Epithelial cell of proximal tubule (primary cell): ENCODE measurements at regions not wholly inside any gene's neighbourhood (a gene's known extent, or its start where the extent isn't known, plus 50 kb on each side); places are given as distances from the start of the nearest gene placed in this dataset.

Source experiments
- DNase-seq: peaks from one replicate; pipeline ENCODE4 v3.0.0-alpha.2; 2011; ENCODE audit warnings: low read depth
- H3K4me3 ChIP-seq: 2 replicates; pipeline ENCODE4 v1.5.1; 2011; ENCODE audit warnings: low read depth, mild to moderate bottlenecking, low read length
- TF ChIP-seq, protein P1 (sequence below): conservative IDR thresholded peaks from 2 replicates; pipeline ENCODE4 v1.5.1; 2012; ENCODE audit warnings: low read depth, mild to moderate bottlenecking, low read length

- no peak overlapping the region for H3K4me3 ChIP-seq
- TF ChIP-seq, protein P1, sequence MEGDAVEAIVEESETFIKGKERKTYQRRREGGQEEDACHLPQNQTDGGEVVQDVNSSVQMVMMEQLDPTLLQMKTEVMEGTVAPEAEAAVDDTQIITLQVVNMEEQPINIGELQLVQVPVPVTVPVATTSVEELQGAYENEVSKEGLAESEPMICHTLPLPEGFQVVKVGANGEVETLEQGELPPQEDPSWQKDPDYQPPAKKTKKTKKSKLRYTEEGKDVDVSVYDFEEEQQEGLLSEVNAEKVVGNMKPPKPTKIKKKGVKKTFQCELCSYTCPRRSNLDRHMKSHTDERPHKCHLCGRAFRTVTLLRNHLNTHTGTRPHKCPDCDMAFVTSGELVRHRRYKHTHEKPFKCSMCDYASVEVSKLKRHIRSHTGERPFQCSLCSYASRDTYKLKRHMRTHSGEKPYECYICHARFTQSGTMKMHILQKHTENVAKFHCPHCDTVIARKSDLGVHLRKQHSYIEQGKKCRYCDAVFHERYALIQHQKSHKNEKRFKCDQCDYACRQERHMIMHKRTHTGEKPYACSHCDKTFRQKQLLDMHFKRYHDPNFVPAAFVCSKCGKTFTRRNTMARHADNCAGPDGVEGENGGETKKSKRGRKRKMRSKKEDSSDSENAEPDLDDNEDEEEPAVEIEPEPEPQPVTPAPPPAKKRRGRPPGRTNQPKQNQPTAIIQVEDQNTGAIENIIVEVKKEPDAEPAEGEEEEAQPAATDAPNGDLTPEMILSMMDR = no peak
- DNase-seq = no peak
Observed at GRCh38 chr5:5605170-5605764, 182.8 kb downstream of the ICE1 start.

- TF ChIP-seq, protein P1 = no peak
- no peak for DNase-seq
- H3K4me3 ChIP-seq = no peak overlapping the region
Observed at GRCh38 chr5:5602554-5602953, 180.1 kb downstream of the ICE1 start.

GRCh38 chr5:5598547-5599113 lies 176.2 kb downstream of the ICE1 start:
- H3K4me3 ChIP-seq = no peak overlapping the region
- no peak for DNase-seq
- TF ChIP-seq, protein P1 = no peak

DNA sequence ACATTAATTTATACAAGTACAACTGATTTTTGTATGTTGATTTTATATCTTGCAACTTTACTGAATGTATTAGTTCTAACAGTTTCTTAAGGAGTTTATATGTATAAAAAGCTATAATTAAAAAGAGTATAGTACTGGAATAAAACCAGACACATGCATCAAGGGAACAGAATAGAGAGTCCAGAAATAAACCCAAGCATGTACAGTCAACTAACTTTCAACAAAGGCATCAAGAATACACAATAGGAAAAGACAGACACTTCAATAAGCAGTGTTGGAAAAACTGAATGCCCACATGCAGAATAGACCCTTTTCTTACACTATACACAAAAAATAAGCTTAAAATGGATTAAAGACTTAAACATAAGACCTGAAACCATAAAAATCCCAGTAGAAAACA lies 170.9 kb downstream of the ICE1 start:
- H3K4me3 ChIP-seq = no peak overlapping the region
- no peak for DNase-seq
- TF ChIP-seq, protein P1 = no peak

- H3K4me3 ChIP-seq = no peak overlapping the region
- no peak for DNase-seq
- TF ChIP-seq, protein P1 = no peak
Observed at GRCh38 chr5:5592541-5592940, 170.1 kb downstream of the ICE1 start.

GRCh38 chr5:5591567-5591966 lies 169.1 kb downstream of the ICE1 start:
- no peak for DNase-seq
- TF ChIP-seq, protein P1 = no peak
- no peak overlapping the region for H3K4me3 ChIP-seq

DNA sequence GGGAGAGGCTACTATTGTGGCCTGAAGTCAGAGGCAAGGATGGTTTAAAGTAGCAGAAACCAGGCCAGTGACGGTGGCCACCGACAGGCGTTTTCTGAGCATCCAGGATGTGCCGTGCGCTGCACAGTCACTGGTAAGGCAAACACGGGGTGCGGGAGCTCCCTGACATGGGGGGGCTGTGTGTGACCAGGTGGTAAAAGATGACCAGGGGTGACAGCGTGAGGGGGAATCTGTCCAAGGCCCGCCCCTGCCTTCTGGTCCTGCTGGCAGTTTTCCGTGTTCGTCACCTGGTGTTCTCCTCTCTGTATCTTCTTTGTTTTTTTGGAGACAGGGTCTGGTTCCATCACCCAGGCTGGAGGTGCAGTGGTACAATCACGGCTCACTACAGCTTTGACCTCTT lies 167.4 kb downstream of the ICE1 start:
- H3K4me3 ChIP-seq = no peak overlapping the region
- DNase-seq = no peak
- TF ChIP-seq, protein P1 = no peak
